Body of pancreas (tissue), 4 donors: ENCODE measurements at regions not wholly inside any gene's neighbourhood (a gene's known extent, or its start where the extent isn't known, plus 50 kb on each side); places are given as distances from the start of the nearest gene placed in this dataset.

ENCODE experiments used
- ATAC-seq: fragments of 150-250 bp; one replicate; pipeline ENCODE4 v1.9.1; 2016
- DNase-seq, 4 donors: peaks; one replicate each; pipeline ENCODE4 v3.0.0-alpha.2; 2019
- H3K27ac ChIP-seq, 4 donors: fragments of 200-600 bp; sonication (generic); 1 replicate in 3 of 4; 2 replicates in 1 of 4; pipeline versions ENCODE4 v1.5.1 to v1.6.1; 2016 to 2019; ENCODE audit warnings: mild to moderate bottlenecking in 1 of 4, mixed read lengths in 1 of 4, moderate library complexity in 1 of 4
- H3K27me3 ChIP-seq, 2 donors: fragments of 200-600 bp; sonication (generic); one replicate each; pipeline ENCODE4 v1.6.0; 2016; ENCODE audit warnings: mild to moderate bottlenecking in 1 of 2
- H3K36me3 ChIP-seq, 2 donors: fragments of 200-600 bp; sonication (generic); replicated peaks in 1 of 2; 2 replicates each; pipeline ENCODE4 v1.5.1; 2016; ENCODE audit warnings: low read depth in 2 of 2; ENCODE audit not compliant: insufficient read depth in 1 of 2
- H3K4me1 ChIP-seq: fragments of 200-600 bp; sonication (generic); one replicate; pipeline ENCODE4 v1.6.0; 2016
- H3K4me3 ChIP-seq, 2 donors: fragments of 200-600 bp; sonication (generic); 1 replicate in 1 of 2; 2 replicates in 1 of 2; pipeline ENCODE4 v1.5.1; 2016 to 2019
- H3K9me3 ChIP-seq, 3 donors: fragments of 200-600 bp; sonication (generic); 1 replicate in 2 of 3; 2 replicates in 1 of 3; pipeline ENCODE4 v1.5.1; 2016
- CTCF ChIP-seq, 7 experiments: fragments of 450-650 bp in 4 of 7; fragments of 200-600 bp in 3 of 7; sonication (generic) in 3 of 7; IDR thresholded peaks; one replicate each; pipeline ENCODE4 v1.5.1; 2016 to 2019; ENCODE audit warnings: antibody characterized with exemption in 7 of 7
- POLR2A ChIP-seq, 3 donors: fragments of 450-650 bp; IDR thresholded peaks; one replicate each; pipeline ENCODE4 v1.6.1; 2016; ENCODE audit warnings: antibody characterized with exemption in 3 of 3, mild to moderate bottlenecking in 2 of 3
- WGBS, 2 donors: methylation state at CpG; one replicate each; pipeline ENCODE4 v1.1.5; 2017; 5-methylcytosine and 5-hydroxymethylcytosine counted together
- intact Hi-C: fragments of 100-400 bp; cut with DNase I; formaldehyde crosslinking; loops from one replicate; pipeline ENCODE4 v1.15.1; 2023

GRCh38 chr2:191782351-191782750 lies 64.5 kb downstream of the CAVIN2 start:
- TF ChIP-seq POLR2A (IDR thresholded peaks at IDR 0.05) (no peak), CTCF (IDR thresholded peaks at IDR 0.05) (no peak)
- no peak for ATAC-seq
- no peak for DNase-seq
- H3K4me1 ChIP-seq = no peaks in the 10 kb centered on the region
- H3K9me3 ChIP-seq = no peaks in the 10 kb centered on the region
- WGBS, 2 donors = 69 to 75% methylated on average over 8 of the region's 8 CpGs
- no peaks in the 10 kb centered on the region for H3K36me3 ChIP-seq
- H3K27me3 ChIP-seq = no peaks in the 10 kb centered on the region
- H3K4me3 ChIP-seq = no peak overlapping the region
- H3K27ac ChIP-seq = no peak overlapping the region
- intact Hi-C loops = no loop called here

GRCh38 chr2:191783416-191783815 lies 63.5 kb downstream of the CAVIN2 start:
- H3K4me1 ChIP-seq = no peaks in the 10 kb centered on the region
- DNase-seq (no peak), ATAC-seq (no peak)
- no peak overlapping the region for H3K27ac ChIP-seq
- H3K36me3 ChIP-seq = no peaks in the 10 kb centered on the region
- H3K4me3 ChIP-seq = no peak overlapping the region
- no peak for TF ChIP-seq CTCF (IDR thresholded peaks at IDR 0.05)
- no peak for TF ChIP-seq POLR2A (IDR thresholded peaks at IDR 0.05)
- intact Hi-C loops = no loop called here
- H3K9me3 ChIP-seq = no peaks in the 10 kb centered on the region
- no peaks in the 10 kb centered on the region for H3K27me3 ChIP-seq
